ENCODE measurements at regions not wholly inside any gene's neighbourhood (a gene's known extent, or its start where the extent isn't known, plus 50 kb on each side); places are given as distances from the start of the nearest gene placed in this dataset.

DNA sequence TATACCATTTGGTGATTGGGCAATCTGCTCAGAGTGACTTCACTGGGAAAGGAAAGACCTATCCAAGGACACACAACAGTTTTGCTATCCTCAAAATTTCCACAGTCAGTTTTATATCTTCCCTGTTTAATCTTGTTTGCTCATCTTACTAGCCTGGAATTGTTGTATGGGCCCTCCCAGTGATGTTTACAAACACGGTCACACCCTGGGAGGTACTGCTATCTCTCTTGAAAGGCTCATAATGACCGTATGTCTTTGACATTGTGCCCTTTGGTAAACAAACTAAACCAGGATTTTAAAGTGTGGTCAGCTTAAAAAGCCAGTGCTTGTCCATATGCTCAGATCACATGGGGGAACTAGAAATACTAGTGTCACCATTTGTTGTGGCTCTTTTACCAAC lies 277.0 kb downstream of the CDH2 start:
- no peak overlapping the region for H3K4me3 ChIP-seq
- H3K27ac ChIP-seq = no peak overlapping the region

DNA sequence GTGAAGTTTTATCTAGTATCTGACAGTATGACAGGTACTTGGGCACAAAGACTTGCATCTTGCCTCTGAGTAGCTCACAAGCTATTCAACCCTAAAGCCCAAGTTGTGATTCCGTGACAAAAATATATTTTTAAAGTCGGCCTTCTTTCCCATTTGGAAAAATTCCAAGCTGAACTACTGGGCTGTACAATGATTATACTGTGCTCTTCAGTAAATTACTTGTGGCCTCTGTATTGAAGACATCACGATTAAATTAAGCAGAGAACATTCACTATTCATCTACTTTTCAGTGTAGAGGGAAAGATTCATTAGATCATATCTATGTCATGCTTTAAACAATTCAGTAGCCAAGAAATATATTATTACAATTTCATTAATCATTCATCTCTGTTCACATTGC lies 282.2 kb downstream of the CDH2 start:
- Histone ChIP-seq H3K4me3 (no peak overlapping the region), H3K27ac (no peak overlapping the region)

DNA sequence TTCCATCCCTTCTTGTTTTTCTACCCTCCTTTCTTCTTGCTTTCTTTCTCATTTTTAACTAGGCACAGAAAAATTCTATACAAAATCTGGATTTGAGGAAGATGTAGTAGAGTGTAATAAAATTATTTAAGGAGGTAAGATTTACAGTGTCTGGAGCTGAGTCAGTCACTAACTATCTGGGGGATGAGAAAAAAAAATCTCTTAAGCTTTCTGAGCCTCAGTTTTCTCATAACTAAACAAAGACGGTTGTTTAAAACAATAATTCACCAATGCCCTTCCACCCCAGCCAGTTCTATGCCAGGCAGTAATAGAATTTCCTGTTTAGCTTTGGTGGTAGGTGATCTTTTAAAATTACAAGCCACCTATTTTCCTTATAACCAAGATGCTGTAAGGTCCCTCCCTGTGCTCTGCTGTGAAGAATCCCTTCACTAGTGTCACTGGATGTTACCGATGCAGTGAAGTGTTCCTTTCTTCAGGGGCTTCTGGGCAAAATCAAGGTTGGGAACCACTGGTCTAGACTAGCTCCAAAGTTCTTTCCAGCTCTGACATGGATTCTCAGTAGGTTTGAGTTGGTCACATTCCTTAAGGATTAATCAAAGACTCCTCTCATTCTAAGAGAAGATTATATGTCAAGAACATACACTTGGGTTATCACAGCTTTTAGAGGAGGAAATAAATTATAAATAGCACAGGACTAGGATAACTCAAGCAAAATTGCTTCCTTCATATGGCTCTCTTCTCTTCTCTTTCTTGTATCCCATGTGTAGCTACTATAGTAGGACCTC lies 289.0 kb downstream of the CDH2 start:
- Histone ChIP-seq H3K4me3 (no peak overlapping the region), H3K27ac (no peak overlapping the region)

DNA sequence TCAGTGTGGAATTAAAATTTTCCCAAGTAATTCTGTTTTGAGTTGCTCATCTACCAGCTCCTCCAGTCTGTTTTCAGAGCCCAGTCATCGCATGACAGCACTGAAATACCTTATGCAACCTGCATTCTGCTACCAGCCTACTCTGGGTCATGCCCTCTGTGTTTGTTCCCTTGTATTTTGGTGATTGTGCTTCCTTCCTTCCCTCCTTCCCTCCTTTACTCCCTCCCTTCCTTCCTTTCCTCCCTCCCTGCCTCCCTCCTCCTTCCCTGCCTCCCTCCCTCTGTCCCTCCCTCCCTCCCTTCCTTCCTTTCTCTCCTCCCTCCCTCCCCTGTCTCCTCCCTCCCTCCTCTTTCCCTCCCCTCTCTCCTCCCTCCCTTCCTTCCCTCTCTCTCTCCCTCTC lies 289.6 kb downstream of the CDH2 start:
- H3K4me3 ChIP-seq = no peak overlapping the region

DNA sequence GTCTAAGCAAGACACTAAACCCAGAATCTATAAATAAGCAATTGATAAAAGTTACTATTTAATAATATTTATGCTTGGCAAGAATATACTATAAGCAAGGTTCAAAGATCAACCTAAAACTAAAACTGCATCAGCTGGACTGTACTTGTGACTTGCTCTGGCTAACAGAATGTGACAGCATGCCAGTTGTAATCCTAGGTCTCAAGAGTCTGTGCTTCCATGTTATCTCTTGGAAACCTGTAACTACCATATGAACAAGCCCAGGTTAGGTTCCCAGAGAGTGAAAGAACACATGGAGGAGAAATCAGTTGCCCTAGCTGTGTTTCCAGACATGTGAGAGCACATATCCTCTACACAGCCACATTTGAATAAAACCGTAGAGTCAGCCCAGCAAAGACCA lies 297.4 kb downstream of the CDH2 start:
- no peak overlapping the region for H3K4me3 ChIP-seq
- H3K27ac ChIP-seq = no peak overlapping the region

More for the DNA sequence above, 289.6 kb downstream of the CDH2 start:
- no peak overlapping the region for H3K27ac ChIP-seq

DNA sequence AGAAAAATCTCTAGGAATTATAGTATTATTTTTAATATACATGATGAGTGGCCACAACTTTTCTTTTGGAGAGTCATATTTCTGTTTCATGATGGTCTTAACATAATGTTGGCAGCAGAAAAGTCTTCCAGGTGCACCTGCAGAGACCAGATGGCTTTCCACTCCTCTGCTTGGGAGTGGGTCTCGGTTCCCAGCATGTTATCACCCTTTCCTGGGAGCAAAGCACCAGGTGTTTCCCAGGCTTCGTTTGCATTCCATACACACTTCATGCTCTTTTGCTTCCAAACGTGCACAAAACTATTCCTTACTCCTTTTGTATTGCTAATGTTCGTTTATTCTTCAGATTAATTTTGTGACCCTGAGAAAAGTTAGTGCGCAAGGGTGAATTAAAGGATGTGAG lies 305.2 kb downstream of the CDH2 start:
- Histone ChIP-seq H3K27ac (no peak overlapping the region), H3K4me3 (no peak overlapping the region)

DNA sequence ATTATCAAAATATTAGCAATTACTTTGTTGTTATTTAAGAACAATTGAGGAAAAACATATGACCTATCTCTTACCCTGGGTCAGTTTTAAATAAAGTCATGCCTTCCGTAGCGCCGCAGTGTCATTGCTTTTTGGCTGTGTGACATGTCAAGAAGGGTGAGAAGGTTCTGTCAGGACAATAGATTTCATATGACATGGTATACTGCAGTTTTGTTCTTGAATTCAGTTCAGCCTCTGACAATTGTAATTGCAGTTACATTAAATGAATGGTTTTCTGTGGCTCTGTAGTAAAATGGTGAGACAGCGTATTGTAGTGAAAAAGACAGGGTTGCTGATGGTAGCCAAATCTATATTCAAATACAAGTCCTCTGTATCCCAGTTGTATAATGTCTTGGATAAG lies 307.2 kb downstream of the CDH2 start:
- Histone ChIP-seq H3K4me3 (no peak overlapping the region), H3K27ac (no peak overlapping the region)

DNA sequence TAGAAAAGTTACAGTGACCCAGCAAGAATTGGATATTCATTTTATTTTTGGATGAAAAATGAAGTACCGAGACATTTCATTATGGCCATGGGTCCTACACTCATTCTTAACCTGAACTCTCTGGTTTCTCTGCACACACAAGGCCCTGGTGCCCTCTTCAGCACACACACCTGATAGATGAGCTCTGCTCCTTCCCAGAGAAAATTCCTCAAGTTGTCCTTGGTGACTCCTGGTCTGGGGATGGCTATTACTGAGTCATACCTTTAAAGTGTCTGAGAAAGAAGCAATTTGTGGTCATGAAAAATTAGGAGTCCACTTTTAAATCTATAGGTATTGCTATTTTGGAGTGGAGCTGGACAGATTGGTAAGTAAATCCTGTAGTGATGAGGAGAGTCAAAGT lies 311.5 kb downstream of the CDH2 start:
- Histone ChIP-seq H3K27ac (no peak overlapping the region), H3K4me3 (no peak overlapping the region)

DNA sequence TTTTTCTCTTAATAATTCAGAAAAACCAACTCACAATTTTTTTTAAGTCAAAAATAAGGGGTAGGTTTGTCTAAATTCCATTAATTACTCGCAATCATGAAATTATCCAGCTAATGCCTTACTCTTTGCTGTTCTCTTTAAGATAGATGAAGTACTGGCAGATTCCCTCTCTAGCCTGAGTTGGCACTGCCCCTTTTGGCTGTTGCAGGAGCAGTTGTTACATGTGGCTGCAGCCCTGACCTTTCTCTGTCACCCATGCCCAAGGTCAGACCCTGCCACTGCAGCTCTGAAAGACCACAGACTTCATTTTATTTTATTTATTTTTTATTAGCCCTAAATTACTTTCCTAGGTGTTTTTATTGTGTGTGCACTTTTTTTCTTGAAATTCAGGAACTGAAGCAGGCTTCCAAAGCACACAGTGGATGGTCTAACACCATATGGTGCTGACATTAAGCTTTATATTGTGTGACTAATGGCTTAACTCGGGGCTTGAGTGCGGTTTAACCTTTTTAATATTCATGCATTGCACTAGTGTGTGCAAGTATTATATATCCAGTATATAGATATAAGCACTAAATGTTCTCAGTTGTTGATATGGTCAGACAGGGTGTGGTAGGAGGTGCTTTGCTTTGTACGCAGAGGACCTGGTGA lies 313.0 kb downstream of the CDH2 start:
- Histone ChIP-seq H3K27ac (no peak overlapping the region), H3K4me3 (no peak overlapping the region)

DNA sequence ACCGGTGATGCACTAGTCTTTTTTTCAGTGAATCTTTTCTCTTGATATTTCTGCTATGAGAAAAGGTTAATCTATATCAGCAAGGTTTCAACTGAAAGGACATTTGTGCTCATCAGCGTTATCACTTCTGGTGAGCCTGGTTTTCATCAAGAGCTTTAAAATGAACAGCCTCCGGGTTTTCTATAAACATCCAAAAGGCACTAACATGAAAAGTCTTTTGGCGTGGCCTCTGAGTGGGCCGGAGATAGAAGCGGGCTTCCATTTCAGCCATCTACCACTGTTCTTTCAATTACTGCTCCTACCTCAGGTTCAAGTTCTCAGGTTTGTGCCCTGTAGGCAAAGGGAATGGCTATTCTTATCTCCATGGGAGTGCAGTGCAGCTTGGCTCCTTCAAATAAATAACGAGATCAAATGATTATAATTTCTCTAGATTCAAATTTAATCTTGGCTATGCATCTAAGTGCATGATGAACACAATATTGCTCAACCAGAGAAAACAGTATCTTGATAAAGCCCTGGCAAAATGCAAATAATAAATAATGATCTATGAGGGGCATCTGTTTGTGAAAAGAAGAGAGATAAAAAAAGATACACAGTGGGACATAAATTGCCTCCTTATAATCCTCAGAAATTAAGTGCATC lies 314.8 kb downstream of the CDH2 start:
- Histone ChIP-seq H3K27ac (no peak overlapping the region), H3K4me3 (no peak overlapping the region)

DNA sequence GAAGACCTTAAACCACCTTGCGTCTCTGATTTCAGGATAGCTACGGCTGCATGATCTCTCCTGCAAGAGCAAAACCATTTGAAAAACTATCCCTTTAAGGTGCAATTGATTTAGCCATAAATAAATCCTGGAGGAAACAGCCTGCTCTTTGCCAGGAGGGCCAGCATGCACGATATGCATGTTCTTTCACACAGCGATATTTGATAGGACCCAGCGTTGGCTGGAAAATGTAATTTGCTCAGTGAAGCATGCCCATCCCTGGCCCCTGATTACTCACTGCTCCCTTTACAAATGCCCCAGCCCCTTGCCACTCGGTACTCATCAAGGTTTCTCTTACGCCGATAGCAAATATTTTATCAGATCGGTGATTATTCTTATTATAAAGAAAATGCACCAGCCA lies 315.4 kb downstream of the CDH2 start:
- no peak overlapping the region for H3K27ac ChIP-seq
- H3K4me3 ChIP-seq = no peak overlapping the region

DNA sequence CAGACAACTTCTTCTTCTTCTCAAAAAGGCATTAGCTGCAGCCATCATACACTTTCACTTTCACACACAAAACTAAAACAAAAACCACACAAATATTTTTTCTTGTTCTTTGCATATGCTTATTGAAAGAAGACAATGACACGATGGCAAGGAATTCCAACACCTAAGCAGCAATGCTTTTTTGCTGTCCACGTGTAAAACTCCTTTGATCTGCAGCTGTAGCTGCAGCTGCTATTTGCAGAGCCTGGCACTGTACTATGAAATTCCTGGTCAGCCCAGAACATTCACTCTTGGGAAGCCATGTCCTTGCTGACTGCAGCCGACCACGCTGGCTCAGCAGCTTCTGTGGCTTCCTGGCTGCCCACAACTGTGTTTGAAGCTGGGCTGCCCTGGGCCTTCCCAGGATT lies 316.2 kb downstream of the CDH2 start:
- H3K4me3 ChIP-seq = no peak overlapping the region
- no peak overlapping the region for H3K27ac ChIP-seq

DNA sequence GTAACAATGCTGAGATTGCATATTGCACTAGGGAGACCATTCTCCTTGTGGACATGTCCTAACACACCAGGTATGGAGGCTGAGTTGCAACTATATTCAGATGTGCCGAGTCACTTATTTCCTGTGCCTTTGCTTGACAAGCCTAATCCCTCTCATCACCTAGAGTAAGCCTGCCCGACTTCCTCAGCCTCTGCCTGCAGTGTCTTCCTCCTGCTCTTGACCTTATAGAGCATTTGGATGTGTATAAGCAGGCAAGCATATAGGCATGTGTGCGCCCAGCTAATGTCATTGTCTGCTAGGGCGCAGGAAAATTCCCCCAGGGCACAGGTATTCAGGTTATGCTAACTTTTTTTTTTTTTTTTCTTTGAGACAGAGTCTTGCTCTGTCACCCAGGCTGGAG lies 316.9 kb downstream of the CDH2 start:
- no peak overlapping the region for H3K4me3 ChIP-seq
- H3K27ac ChIP-seq = no peak overlapping the region

DNA sequence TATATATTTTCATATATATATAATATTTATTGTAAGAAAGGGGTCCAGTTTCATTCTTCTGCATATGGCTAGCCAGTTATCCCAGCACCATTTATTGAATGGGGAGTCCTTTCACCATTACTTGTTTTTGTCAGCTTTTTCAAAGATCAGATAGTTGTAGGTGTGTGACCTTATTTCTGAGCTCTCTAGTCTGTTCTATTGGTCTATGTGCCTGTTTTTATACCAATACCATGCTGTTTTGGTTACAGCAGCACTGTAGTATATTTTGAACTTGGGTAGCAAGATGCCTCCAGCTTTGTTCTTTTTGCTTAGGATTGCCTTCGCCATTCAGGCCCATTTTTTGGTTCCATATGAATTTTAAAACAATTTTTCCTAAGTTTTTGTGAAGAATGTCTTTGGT lies 320.1 kb downstream of the CDH2 start:
- Histone ChIP-seq H3K27ac (no peak overlapping the region), H3K4me3 (no peak overlapping the region)

DNA sequence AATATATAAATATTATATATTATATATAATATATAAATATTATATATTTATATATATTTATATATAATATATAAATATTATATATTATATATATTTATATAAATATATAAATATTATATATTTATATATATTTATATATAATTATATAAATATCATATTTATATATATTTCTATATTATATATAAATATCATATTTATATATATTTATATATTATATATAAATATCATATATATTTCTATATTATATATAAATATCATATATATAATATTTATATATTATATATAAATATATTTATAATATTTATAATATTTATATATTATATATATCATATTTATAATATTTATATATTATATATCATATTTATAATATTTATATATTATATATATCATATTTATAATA lies 321.4 kb downstream of the CDH2 start:
- Histone ChIP-seq H3K27ac (no peak overlapping the region), H3K4me3 (no peak overlapping the region)

DNA sequence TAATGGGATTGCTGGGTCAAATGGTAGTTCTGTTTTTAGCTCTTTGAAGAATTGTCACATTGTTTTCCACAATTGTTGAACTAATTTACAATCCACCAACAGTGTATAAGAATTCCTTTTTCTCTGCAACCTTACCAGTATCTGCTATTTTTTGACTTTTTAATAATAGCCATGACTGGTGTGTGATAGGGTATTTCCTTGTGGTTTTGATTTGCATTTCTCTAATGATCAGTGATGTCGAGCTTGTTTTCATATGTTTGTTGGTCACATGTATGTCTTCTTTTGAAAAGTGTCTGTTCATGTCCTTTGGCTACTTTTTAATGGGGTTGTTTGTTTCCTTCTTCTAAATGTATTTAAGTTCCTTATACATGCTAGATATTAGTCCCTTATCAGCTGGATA lies 322.3 kb downstream of the CDH2 start:
- no peak overlapping the region for H3K27ac ChIP-seq
- H3K4me3 ChIP-seq = no peak overlapping the region

DNA sequence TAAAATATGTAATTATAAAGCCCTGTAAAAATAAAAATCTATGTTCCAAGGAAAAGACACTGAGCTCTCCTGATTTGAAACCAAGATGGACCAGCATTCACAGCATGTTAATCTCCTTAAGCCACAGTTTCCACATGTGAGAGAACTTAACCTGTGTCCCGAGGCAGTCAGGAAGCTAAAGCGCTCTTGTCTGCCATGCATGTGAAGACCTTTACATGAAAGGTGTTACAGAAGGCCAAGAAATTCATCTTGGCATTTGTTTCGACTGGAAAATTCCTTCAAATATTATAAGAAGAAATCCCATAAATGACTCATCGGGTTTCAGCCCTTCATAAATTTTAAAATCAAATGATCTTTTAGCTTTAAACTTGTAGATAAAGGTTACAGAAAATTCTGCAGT lies 328.6 kb downstream of the CDH2 start:
- no peak overlapping the region for H3K27ac ChIP-seq

DNA sequence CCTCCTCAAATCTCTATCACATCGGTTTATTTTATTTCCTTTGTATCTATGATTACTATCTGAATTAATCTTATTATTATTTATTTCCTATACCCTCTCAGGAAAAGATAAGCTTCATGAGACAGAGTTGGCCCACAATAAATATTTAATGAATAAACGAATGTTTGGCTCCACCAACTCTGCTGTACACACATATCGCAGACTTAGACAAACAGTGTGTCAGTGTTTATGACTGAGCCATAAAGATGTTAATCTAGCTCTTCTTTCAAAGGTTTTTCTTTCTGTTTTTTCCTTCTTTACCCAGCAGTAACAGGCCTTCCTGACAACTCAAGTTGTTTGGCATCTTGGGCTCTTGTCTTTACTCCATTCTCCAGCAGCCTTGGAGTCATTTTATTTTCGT lies 329.5 kb downstream of the CDH2 start:
- Histone ChIP-seq H3K27ac (no peak overlapping the region), H3K4me3 (no peak overlapping the region)

More for the DNA sequence above, 328.6 kb downstream of the CDH2 start:
- H3K4me3 ChIP-seq = no peak overlapping the region

DNA sequence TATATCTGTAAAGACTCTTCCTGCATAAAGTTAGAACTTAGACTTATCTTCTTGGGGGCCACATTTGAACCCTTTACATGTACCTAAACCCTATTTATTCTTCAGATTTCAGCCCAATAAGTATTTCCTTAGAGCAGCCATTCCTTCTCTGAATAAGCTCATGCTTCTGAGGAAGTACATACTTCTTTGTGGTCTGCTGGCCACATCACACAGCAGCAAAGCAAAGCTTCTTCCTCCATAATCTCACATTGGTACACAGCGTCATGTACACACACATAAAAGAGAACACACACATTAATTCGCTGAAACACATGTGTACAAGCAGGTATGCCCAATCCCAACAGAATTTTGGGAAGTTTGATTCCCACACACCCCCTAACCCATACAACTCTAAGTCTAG lies 331.0 kb downstream of the CDH2 start:
- no peak overlapping the region for H3K27ac ChIP-seq
- H3K4me3 ChIP-seq = no peak overlapping the region

DNA sequence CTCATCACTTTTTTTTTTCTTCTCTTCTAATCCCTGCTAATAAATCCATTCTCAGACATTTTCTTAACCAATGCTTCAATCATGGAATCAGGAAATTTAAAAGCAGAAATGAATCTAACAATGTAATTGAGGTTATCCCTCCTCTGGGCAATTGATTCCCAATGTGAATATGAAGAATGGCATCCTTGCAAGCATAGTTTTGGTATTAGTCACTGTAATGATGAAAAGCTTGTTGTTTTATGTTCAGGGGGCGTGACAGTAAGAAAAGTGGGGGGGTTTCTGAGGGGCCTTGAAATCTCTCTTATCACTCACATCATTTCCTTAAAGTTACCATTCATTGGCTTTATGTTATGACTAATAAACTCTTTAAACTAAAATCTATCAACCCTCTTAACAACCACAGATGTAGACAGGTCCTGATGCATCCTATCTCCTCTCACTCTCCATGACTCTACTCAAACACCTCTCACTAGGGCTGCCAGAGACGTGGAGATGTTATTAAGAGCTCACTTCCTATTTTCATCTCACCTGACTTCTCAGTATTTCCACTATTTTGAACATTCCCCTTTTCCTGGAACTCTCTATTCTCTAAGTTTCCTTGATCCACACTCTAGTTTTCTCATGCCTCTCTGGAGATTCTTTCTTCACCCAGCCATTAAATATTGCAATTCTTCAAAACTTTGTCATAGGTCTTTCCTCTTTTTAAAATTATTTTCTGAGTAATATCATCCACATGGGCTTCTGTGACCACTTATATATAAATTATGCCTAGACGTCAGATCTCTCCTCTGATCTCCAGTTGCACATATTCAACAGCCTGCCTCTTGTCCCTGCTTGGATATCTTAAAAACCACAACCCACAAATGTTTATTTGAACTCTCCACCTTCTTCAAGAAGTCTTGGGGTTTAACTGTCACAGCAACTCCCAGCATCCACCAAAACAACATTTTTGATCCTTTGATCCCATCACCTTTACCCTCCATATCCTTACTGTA lies 332.9 kb downstream of the CDH2 start:
- no peak overlapping the region for H3K27ac ChIP-seq

More for the DNA sequence above, 332.9 kb downstream of the CDH2 start:
- H3K4me3 ChIP-seq = no peak overlapping the region

All from skin epidermis (tissue), 12 donors.